Activated naive CD4-positive, alpha-beta T cell treated with anti-CD3 and anti-CD28 coated beads, Interleukin-2, amount 10 ng/mL, durations not matched to agents 7 days and 5 days (primary cell): ENCODE measurements at regions not wholly inside any gene's neighbourhood (a gene's known extent, or its start where the extent isn't known, plus 50 kb on each side); places are given as distances from the start of the nearest gene placed in this dataset.
"Not testable (repeated sequence)": the region's sequence is repeated elsewhere in the genome, so short reads cannot be mapped to it uniquely, and the experiment has no call there.

Source experiments
- CTCF ChIA-PET: fragments of 350-600 bp; sonication (Branson Sonifier 250); formaldehyde crosslinking; loops from one replicate; lab custom pipeline; 2021; ENCODE audit warnings: antibody characterized with exemption; lab: Charles Lee
- DNase-seq: peaks from one replicate; pipeline ENCODE4 v3.0.0-alpha.2; 2020
- H3K27ac Mint-ChIP-seq: one replicate; pipeline ENCODE4 v1.8.0; 2021; ENCODE audit warnings: mild to moderate bottlenecking, moderate library complexity, mixed read lengths
- H3K27me3 Mint-ChIP-seq: one replicate; pipeline ENCODE4 v1.8.0; 2021; ENCODE audit warnings: mild to moderate bottlenecking, mixed read lengths
- H3K36me3 Mint-ChIP-seq: one replicate; pipeline ENCODE4 v1.8.0; 2021; ENCODE audit warnings: mixed read lengths
- H3K4me1 Mint-ChIP-seq: one replicate; pipeline ENCODE4 v1.8.0; 2021; ENCODE audit warnings: mixed read lengths
- H3K4me3 Mint-ChIP-seq: one replicate; pipeline ENCODE4 v1.8.0; 2021; ENCODE audit warnings: mild to moderate bottlenecking, moderate library complexity, mixed read lengths
- H3K9me3 Mint-ChIP-seq: one replicate; pipeline ENCODE4 v1.8.0; 2021; ENCODE audit warnings: mixed read lengths

- H3K4me3 Mint-ChIP-seq, result no peak overlapping the region
- CTCF ChIA-PET, result no interaction called here
- H3K27ac Mint-ChIP-seq, result no peak overlapping the region
- H3K27me3 Mint-ChIP-seq, result peaks cover 4% of the 10 kb centered on the region
- no peaks in the 10 kb centered on the region for H3K36me3 Mint-ChIP-seq
- no peak for DNase-seq
- peaks cover 1% of the 10 kb centered on the region for H3K9me3 Mint-ChIP-seq
- H3K4me1 Mint-ChIP-seq, result no peaks in the 10 kb centered on the region
Measured at GRCh38 chr16:10232757-10233156, 50.5 kb upstream of the GRIN2A start.

DNA sequence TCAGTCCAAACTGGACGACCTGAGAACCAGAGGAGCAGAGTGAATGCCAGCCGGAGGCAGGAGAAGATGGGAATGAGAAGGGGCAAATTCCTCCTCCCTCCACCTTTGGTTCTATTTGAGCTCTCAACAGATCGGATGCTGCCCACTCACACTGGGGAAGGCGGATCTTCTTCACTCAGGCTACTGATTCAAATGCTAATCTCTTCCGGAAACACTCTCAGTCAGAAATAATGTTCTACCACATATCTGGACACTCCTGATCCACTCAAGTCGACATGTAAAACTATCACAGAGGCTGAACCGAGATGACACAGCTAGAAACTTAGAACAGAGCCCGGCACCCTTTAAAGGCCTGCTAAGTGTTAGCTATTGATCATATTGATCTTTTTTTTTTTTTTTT, 57.4 kb upstream of the GRIN2A start:
- Mint-ChIP-seq H3K27me3 (no peaks in the 10 kb centered on the region), H3K4me3 (no peak overlapping the region), H3K9me3 (no peaks in the 10 kb centered on the region), H3K4me1 (no peaks in the 10 kb centered on the region), H3K36me3 (no peaks in the 10 kb centered on the region), H3K27ac (no peak overlapping the region)
- CTCF ChIA-PET, result no interaction called here
- DNase-seq, result no peak

DNA sequence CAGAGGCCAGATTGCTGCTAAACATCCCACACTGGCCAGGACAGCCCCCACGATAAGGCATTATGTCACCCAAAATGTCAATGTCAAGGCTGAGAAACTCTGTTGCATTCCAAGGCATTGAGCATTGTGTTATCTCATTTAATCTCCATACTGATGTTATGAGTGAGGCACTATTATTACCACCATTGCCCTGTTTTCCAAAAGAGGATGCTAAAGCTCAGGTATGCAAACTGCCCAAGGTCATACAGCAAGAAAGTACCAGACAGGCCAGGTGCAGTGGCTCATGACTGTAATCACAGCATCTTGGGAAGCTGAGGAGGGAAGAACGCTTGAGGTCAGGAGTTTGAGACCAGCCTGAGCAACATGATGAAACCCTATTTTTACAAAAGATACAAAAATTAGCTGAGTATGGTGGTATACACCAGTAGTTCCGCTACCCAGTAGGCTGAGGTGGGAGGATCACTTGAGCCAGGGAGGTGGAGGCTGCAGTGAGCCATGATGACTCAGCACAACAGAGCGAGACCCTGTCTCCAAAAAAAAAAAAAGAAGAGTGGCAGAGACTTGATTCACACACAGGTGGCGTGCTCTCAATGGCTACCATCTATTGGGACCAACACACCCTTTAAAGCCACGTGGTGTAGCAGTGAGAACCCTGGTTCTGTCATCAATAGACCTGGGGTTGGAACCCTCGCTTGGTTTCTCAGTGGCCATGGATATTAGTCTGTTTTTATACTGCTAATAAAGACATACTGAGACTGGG, 58.8 kb upstream of the GRIN2A start:
- no peaks in the 10 kb centered on the region for H3K36me3 Mint-ChIP-seq
- no peaks in the 10 kb centered on the region for H3K9me3 Mint-ChIP-seq
- H3K27me3 Mint-ChIP-seq, result no peaks in the 10 kb centered on the region
- CTCF ChIA-PET, result no interaction called here
- DNase-seq, result no peak
- H3K27ac Mint-ChIP-seq, result no peak overlapping the region
- H3K4me3 Mint-ChIP-seq, result no peak overlapping the region
- no peaks in the 10 kb centered on the region for H3K4me1 Mint-ChIP-seq

- CTCF ChIA-PET, result interaction anchor here (1.4 kb wide), 1 partner anchor 268 kb away, joined by 3 read pairs; no protein-coding TSS in a partner anchor
- no peaks in the 10 kb centered on the region for H3K4me1 Mint-ChIP-seq
- H3K36me3 Mint-ChIP-seq, result no peaks in the 10 kb centered on the region
- no peak overlapping the region for H3K27ac Mint-ChIP-seq
- DNase-seq, result no peak
- no peaks in the 10 kb centered on the region for H3K27me3 Mint-ChIP-seq
- H3K9me3 Mint-ChIP-seq, result no peaks in the 10 kb centered on the region
- H3K4me3 Mint-ChIP-seq, result no peak overlapping the region
Measured at GRCh38 chr16:10242097-10242496, 59.9 kb upstream of the GRIN2A start.

DNA sequence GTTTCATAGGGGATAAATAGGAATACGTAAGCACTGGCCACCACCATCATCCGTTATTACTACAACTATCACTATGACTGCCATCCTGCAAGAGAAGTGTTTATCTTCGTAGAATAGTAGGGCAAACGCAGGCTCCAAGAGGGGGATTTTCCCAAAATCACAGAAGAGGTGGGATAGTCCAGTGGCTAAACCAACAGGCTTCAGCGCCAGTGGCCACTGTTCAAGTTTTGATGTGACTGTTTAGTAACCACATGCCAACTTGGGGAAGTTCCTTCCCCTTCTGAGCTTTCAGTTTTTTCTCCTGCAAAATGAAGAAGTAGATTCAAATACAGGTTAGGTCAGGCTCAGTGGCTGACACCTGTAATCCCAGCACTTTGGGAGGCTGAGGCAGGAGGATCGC, 60.7 kb upstream of the GRIN2A start:
- Mint-ChIP-seq H3K4me1 (no peaks in the 10 kb centered on the region), H3K9me3 (no peaks in the 10 kb centered on the region), H3K4me3 (no peak overlapping the region), H3K27me3 (no peaks in the 10 kb centered on the region), H3K27ac (no peak overlapping the region), H3K36me3 (no peaks in the 10 kb centered on the region)
- CTCF ChIA-PET, result interaction anchor here (1.4 kb wide), 1 partner anchor 267 kb away, joined by 3 read pairs; no protein-coding TSS in a partner anchor
- DNase-seq, result no peak

GRCh38 chr16:10245002-10245401, 62.8 kb upstream of the GRIN2A start:
- Mint-ChIP-seq H3K27ac (no peak overlapping the region), H3K4me3 (no peak overlapping the region), H3K4me1 (no peaks in the 10 kb centered on the region), H3K36me3 (no peaks in the 10 kb centered on the region), H3K27me3 (no peaks in the 10 kb centered on the region), H3K9me3 (no peaks in the 10 kb centered on the region)
- CTCF ChIA-PET, result no interaction called here
- no peak for DNase-seq

GRCh38 chr16:10250137-10250828, 68.1 kb upstream of the GRIN2A start:
- no peak overlapping the region for H3K27ac Mint-ChIP-seq
- H3K27me3 Mint-ChIP-seq, result peaks cover 4% of the 10 kb centered on the region
- H3K4me1 Mint-ChIP-seq, result no peaks in the 10 kb centered on the region
- CTCF ChIA-PET, result interaction anchor here (0.6 kb wide), 1 partner anchor 67 kb away, joined by 5 read pairs; no protein-coding TSS in a partner anchor
- no peaks in the 10 kb centered on the region for H3K9me3 Mint-ChIP-seq
- DNase-seq, result no peak
- no peak overlapping the region for H3K4me3 Mint-ChIP-seq
- H3K36me3 Mint-ChIP-seq, result no peaks in the 10 kb centered on the region

DNA sequence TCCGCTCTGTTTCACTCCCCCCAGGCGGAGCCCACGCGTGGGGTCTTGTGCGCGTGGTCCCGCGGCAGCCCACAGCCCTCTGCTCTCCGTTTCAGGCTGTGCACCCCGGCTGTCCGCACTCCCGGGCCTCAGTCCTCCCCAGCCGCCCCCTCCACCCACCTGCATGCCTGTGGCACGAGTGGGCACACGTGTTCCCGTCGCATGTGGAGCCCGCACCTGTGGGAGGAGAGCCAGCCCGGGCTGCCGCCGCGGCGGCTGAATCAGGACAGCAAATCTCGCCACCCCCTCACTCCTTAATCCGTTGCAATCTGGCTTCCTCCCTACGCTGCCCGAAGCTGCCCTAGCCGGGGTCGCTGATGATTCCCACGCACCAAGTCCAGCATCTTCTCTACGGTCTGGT, 69.9 kb upstream of the GRIN2A start:
- DNase-seq, result no peak
- Mint-ChIP-seq H3K4me1 (peaks cover 3% of the 10 kb centered on the region), H3K27me3 (peaks cover 11% of the 10 kb centered on the region), H3K4me3 (no peak overlapping the region), H3K36me3 (no peaks in the 10 kb centered on the region), H3K27ac (no peak overlapping the region), H3K9me3 (no peaks in the 10 kb centered on the region)
- CTCF ChIA-PET, result no interaction called here

DNA sequence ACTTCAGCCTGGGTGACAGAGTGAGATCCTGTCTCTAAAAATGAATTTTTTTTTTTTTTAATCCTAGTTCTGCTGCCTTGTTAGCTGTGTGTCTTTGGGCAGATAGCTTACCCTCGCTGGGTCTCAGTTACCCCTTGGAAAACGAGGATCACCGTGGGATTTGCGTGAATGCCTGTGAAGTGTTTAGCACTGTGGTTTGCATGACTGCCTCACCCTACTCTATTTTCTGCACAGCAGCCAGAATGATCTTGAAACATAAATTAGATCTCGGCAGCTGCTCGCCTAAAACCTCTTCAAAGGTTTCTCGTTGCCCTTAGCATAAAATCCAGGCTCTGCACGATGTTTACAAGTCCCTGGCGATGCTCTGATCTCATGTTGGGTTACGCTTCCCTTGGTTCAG, 71.2 kb upstream of the GRIN2A start:
- CTCF ChIA-PET, result interaction anchor here (0.6 to 1.2 kb wide), 4 partner anchors 55 to 479 kb away, joined by 3 read pairs; no protein-coding TSS in a partner anchor
- no peak overlapping the region for H3K4me3 Mint-ChIP-seq
- H3K27me3 Mint-ChIP-seq, result peaks cover 11% of the 10 kb centered on the region
- H3K4me1 Mint-ChIP-seq, result peaks cover 3% of the 10 kb centered on the region
- H3K9me3 Mint-ChIP-seq, result no peaks in the 10 kb centered on the region
- no peak overlapping the region for H3K27ac Mint-ChIP-seq
- no peaks in the 10 kb centered on the region for H3K36me3 Mint-ChIP-seq
- DNase-seq, result no peak

DNA sequence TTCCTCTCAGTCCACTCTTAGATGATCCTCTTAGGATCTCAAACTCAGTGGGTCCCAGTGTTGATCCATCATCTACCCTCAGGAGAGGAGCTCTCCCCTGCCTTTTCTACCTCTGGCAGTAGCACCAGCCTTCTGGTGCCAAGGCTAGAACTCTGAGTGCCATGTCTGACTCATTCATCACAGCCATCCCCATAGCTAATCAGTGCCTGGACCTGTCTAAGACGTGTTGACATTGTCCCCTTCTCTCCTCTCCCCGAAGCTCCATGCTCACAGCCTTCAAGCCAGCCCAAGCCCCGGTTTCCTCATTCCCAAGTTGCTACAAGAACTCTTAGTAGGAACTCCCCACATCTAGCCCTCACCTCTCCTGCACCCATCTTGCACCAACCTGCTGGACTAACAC, 73.5 kb upstream of the GRIN2A start:
- DNase-seq, result no peak
- H3K27me3 Mint-ChIP-seq, result peaks cover 16% of the 10 kb centered on the region
- H3K27ac Mint-ChIP-seq, result no peak overlapping the region
- no peaks in the 10 kb centered on the region for H3K36me3 Mint-ChIP-seq
- no peaks in the 10 kb centered on the region for H3K9me3 Mint-ChIP-seq
- peaks cover 7% of the 10 kb centered on the region for H3K4me1 Mint-ChIP-seq
- CTCF ChIA-PET, result interaction anchor here (0.7 to 2.4 kb wide), 8 partner anchors 9 to 258 kb away, joined by 3 to 12 read pairs (median 6); no protein-coding TSS in a partner anchor
- no peak overlapping the region for H3K4me3 Mint-ChIP-seq

- Mint-ChIP-seq H3K36me3 (no peaks in the 10 kb centered on the region), H3K27me3 (peaks cover 24% of the 10 kb centered on the region), H3K9me3 (no peaks in the 10 kb centered on the region), H3K4me3 (no peak overlapping the region), H3K27ac (no peak overlapping the region), H3K4me1 (peaks cover 7% of the 10 kb centered on the region)
- DNase-seq, result peak; percentile 48
- CTCF ChIA-PET, result interaction anchor here (0.6 to 2.6 kb wide), 12 partner anchors 9 to 266 kb away, joined by 3 to 18 read pairs (median 4); no protein-coding TSS in a partner anchor
Measured at GRCh38 chr16:10256784-10257641, 74.8 kb upstream of the GRIN2A start.

DNA sequence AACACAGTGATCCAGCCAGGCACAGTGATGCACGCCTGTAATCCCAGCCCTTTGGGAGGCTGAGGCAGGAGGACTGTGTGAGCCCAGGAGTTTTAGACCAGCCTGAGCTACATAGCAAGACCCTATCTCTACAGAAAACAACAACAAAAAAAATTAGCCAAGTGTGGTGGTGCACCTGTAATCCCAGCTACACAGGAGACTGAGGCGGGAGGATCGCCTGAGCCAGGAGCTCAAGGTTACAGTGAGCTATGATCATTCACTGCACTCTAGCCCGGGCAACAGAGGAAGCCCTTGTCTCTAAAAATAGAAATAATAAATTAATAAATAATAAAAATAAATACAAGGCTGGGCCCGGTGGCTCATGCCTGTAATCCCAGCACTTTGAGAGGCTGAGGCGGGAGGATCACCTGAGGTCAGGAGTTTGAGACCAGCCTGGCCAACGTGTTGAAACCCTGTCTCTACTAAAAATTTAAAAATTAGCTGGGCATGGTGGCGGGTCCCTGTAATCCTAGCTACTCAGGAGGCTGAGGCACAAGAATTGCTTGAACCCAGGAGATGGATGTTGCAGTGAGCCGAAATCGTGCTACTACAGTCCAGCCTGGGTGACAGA, 75.5 kb upstream of the GRIN2A start:
- not testable (repeated sequence) for H3K27ac Mint-ChIP-seq, DNase-seq, H3K9me3 Mint-ChIP-seq, H3K4me1 Mint-ChIP-seq, H3K4me3 Mint-ChIP-seq, H3K36me3 Mint-ChIP-seq
- CTCF ChIA-PET, result interaction anchor here (1.0 to 2.6 kb wide), 10 partner anchors 9 to 265 kb away, joined by 4 to 18 read pairs (median 6); no protein-coding TSS in a partner anchor
- peaks cover 24% of the 10 kb centered on the region for H3K27me3 Mint-ChIP-seq

DNA sequence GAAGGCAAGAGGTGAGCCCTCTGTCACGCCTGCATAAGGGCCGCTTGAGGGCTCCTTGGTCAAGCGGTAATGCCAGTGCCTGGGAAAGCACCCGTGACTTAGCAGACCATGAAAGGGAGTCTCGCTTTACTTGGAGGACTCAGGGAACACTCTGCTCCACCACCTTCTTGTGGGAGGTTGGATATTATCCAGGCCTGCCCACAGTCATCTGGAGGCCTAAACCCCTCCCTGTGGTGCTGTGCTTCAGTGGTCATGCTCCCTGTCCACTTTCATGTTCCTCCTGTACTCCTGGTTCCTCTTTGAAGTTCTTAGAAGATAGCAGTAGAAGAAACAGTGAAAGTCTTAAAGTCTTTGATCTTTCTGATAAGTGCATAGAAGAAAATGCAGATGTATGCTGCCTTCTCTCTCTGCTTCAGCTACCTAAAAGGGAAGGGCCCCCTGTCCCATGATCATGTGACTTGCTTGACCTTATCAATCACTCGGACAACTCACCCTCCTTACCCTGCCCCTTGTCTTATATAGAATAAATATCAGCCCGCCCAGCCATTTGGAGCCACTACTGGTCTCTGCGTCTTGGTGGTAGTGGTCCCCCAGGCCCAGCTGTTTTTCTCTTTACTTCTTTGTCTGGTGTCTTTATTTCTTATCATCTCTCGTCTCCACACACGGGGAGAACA, 76.8 kb upstream of the GRIN2A start:
- H3K27ac Mint-ChIP-seq, H3K4me1 Mint-ChIP-seq, H3K36me3 Mint-ChIP-seq, DNase-seq, H3K9me3 Mint-ChIP-seq, H3K4me3 Mint-ChIP-seq: not testable (repeated sequence)
- CTCF ChIA-PET, result interaction anchor here (1.0 to 2.6 kb wide), 3 partner anchors 55 to 251 kb away, joined by 3 to 18 read pairs (median 6); no protein-coding TSS in a partner anchor
- H3K27me3 Mint-ChIP-seq, result peaks cover 21% of the 10 kb centered on the region
